PC-9 (cell line): ENCODE measurements at regions not wholly inside any gene's neighbourhood (a gene's known extent, or its start where the extent isn't known, plus 50 kb on each side); places are given as distances from the start of the nearest gene placed in this dataset.
A peak's percentile ranks its signal among the peaks of the same experiment; 100 is the strongest.

Experiments
- BruUV-seq: library from RNA; stranded (reverse); fragments of 400-500 nt; replicated peaks from 2 replicates; lab custom pipeline; 2021; lab: Mats Ljungman, UMichigan
- CTCF ChIA-PET: fragments of 300-600 bp; sonication (Branson Sonifier 250); formaldehyde crosslinking; loops from one replicate; lab custom pipeline; 2022; ENCODE audit warnings: antibody characterized with exemption; lab: Charles Lee
- POLR2A ChIA-PET: fragments of 300-600 bp; sonication (Branson Sonifier 250); formaldehyde crosslinking; loops from one replicate; lab custom pipeline; 2022; ENCODE audit warnings: antibody characterized with exemption; ENCODE audit not compliant: unreplicated experiment; lab: Charles Lee
- DNase-seq, 2 experiments: peaks; one replicate each; pipeline versions ENCODE4 v3.0.0 to v3.0.0-alpha.2; 2015 to 2022; ENCODE audit warnings: mixed read lengths in 1 of 2
- H2AFZ ChIP-seq: fragments of 200-600 bp; sonication (generic); 2 replicates; pipeline ENCODE4 v1.8.1; 2017; ENCODE audit warnings: antibody characterized with exemption
- H3F3A ChIP-seq: fragments of 200-600 bp; sonication (generic); 2 replicates; pipeline ENCODE4 v1.8.1; 2017; ENCODE audit warnings: antibody characterized with exemption, mild to moderate bottlenecking, low read depth; ENCODE audit not compliant: insufficient read depth
- H3K27ac ChIP-seq: fragments of 200-600 bp; sonication (generic); 2 replicates; pipeline ENCODE4 v1.6.1; 2016; ENCODE audit warnings: mixed run types
- H3K27me3 ChIP-seq: fragments of 200-600 bp; sonication (generic); 2 replicates; pipeline ENCODE4 v1.6.1; 2016; ENCODE audit warnings: low read depth, mixed run types; ENCODE audit not compliant: insufficient read depth
- H3K36me3 ChIP-seq: fragments of 200-600 bp; sonication (generic); 2 replicates; pipeline ENCODE4 v1.6.1; 2016; ENCODE audit warnings: low read depth, mixed run types
- H3K4me1 ChIP-seq: fragments of 200-600 bp; sonication (generic); replicated peaks from 2 replicates; pipeline ENCODE4 v1.6.1; 2016; ENCODE audit warnings: mixed run types; ENCODE audit not compliant: insufficient read depth
- H3K4me2 ChIP-seq: fragments of 200-600 bp; sonication (generic); 2 replicates; pipeline ENCODE4 v1.6.1; 2017; ENCODE audit warnings: mixed run types
- H3K4me3 ChIP-seq: fragments of 200-600 bp; sonication (generic); 2 replicates; pipeline ENCODE4 v1.6.1; 2016; ENCODE audit warnings: mixed run types
- H3K79me2 ChIP-seq: fragments of 200-600 bp; sonication (generic); 2 replicates; pipeline ENCODE4 v1.6.1; 2017; ENCODE audit warnings: low read depth, mixed run types
- H3K9me2 ChIP-seq: fragments of 200-600 bp; sonication (generic); 2 replicates; pipeline ENCODE4 v1.8.1; 2017; ENCODE audit warnings: mild to moderate bottlenecking; ENCODE audit not compliant: insufficient read depth
- H3K9me3 ChIP-seq: fragments of 200-600 bp; sonication (generic); 2 replicates; pipeline ENCODE4 v1.8.1; 2016; ENCODE audit warnings: low read depth; ENCODE audit not compliant: insufficient read depth
- H4K20me1 ChIP-seq: fragments of 200-600 bp; sonication (generic); 2 replicates; pipeline ENCODE4 v1.8.1; 2017; ENCODE audit not compliant: insufficient read depth
- CTCF ChIP-seq: fragments of 200-600 bp; sonication (generic); conservative IDR thresholded peaks from 2 replicates; pipeline ENCODE4 v1.6.1; 2017; ENCODE audit warnings: mixed run types, antibody characterized with exemption, mild to moderate bottlenecking, moderate library complexity
- EZH2 ChIP-seq: fragments of 200-600 bp; sonication (generic); IDR thresholded peaks from 2 replicates; pipeline ENCODE4 v1.8.0; 2017; ENCODE audit warnings: antibody characterized with exemption, low read depth
- intact Hi-C: fragments of 100-400 bp; cut with micrococcal nuclease; formaldehyde crosslinking; loops from one replicate; pipeline ENCODE4 v1.10.0; 2022; ENCODE audit not compliant: unreplicated experiment

DNA sequence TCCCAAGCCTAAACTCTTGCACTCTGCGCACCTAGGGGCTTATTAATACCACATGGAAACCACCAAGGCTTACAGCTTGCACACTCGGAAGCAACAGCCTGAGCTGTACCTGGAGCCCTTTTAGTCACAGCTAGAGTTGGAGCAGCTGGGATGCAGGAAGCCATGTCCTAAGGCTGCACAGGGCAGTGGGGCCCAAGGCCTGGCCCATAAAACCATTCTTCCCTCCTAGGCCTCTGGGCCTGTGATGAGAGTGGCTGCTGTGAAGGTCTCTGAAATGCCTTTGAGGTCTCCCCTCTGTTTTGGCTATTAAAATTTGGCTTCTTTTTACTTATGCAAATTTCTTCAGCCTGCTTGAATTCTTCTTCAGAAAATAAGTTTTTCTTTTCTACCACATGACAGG, 383.9 kb upstream of the UBE2E2 start:
- intact Hi-C loops: no loop called here
- CTCF ChIA-PET: no interaction called here
- BruUV-seq: no TSS peak

DNA sequence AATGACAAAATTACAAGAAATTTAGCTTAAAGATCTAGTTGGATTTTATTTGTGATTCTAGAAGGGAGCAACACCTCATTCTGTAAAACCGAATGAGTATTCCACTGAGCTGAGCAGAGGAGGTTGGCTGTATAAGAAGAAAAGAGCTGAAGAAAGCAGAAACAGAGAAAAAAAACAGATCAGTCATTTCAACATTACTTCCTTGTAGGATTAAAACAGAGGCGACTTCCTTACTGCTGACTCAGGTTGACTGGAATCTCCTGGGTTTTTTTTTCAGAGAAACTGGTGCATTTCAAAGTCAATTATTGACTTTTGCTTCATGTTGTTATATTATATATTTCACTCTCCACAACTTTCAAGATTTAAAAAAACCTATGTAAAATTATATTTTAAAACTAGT, 368.1 kb upstream of the UBE2E2 start:
- TF ChIP-seq EZH2 (no peak), CTCF (no peak)
- no peaks in the 10 kb centered on the region for H3K9me2 ChIP-seq
- peak overlapping the region; percentile 26 for H3K4me2 ChIP-seq
- no peaks in the 10 kb centered on the region for H3F3A ChIP-seq
- intact Hi-C loops: no loop called here
- peaks cover 20% of the 10 kb centered on the region for H3K4me1 ChIP-seq
- POLR2A ChIA-PET: no interaction called here
- H3K9me3 ChIP-seq: no peaks in the 10 kb centered on the region
- H3K27me3 ChIP-seq: no peaks in the 10 kb centered on the region
- no peaks in the 10 kb centered on the region for H3K79me2 ChIP-seq
- no peaks in the 10 kb centered on the region for H4K20me1 ChIP-seq
- peak overlapping the region; percentile 32 for H3K27ac ChIP-seq
- CTCF ChIA-PET: no interaction called here
- BruUV-seq: no TSS peak
- no peaks in the 10 kb centered on the region for H3K36me3 ChIP-seq
- H2AFZ ChIP-seq: peak overlapping the region; percentile 15; the same call in 1 of the 2 replicates
- H3K4me3 ChIP-seq: no peak overlapping the region
- DNase-seq: peak; percentile 5 to 56

More for the DNA sequence above, 383.9 kb upstream of the UBE2E2 start:
- no peaks in the 10 kb centered on the region for H3F3A ChIP-seq
- no peak for TF ChIP-seq CTCF
- no peak for TF ChIP-seq EZH2
- no peak overlapping the region for H3K4me2 ChIP-seq
- H3K27me3 ChIP-seq: no peaks in the 10 kb centered on the region
- H4K20me1 ChIP-seq: no peaks in the 10 kb centered on the region
- no peaks in the 10 kb centered on the region for H3K9me2 ChIP-seq
- no peaks in the 10 kb centered on the region for H3K36me3 ChIP-seq
- no peak overlapping the region for H3K27ac ChIP-seq
- H3K79me2 ChIP-seq: no peaks in the 10 kb centered on the region
- no peak overlapping the region for H2AFZ ChIP-seq
- H3K4me3 ChIP-seq: no peak overlapping the region
- no peaks in the 10 kb centered on the region for H3K4me1 ChIP-seq
- H3K9me3 ChIP-seq: no peaks in the 10 kb centered on the region
- POLR2A ChIA-PET: no interaction called here
- no peak for DNase-seq

- Histone ChIP-seq H2AFZ (peak overlapping the region; percentile 66; the same call in 1 of the 2 replicates), H3K79me2 (no peaks in the 10 kb centered on the region), H3K9me3 (no peaks in the 10 kb centered on the region), H3K9me2 (0 out of 2 replicates have a peak, but pooled peaks cover 5% of the 10 kb centered on the region), H3K27me3 (no peaks in the 10 kb centered on the region), H4K20me1 (no peaks in the 10 kb centered on the region), H3K4me2 (no peak overlapping the region), H3K27ac (0 out of 2 replicates have a peak overlapping the region, but pooled peaks have one; percentile 32), H3F3A (no peaks in the 10 kb centered on the region), H3K36me3 (no peaks in the 10 kb centered on the region), H3K4me1 (peaks cover 20% of the 10 kb centered on the region), H3K4me3 (no peak overlapping the region)
- intact Hi-C loops: no loop called here
- TF ChIP-seq EZH2 (no peak), CTCF (no peak)
- no peak for DNase-seq
- no TSS peak for BruUV-seq
- POLR2A ChIA-PET: no interaction called here
- CTCF ChIA-PET: no interaction called here
Observed at GRCh38 chr3:22836131-22836530, 367.0 kb upstream of the UBE2E2 start.
